CD4-positive, alpha-beta T cell (primary cell): ENCODE measurements at regions not wholly inside any gene's neighbourhood (a gene's known extent, or its start where the extent isn't known, plus 50 kb on each side); places are given as distances from the start of the nearest gene placed in this dataset.

Experiments
- ATAC-seq: fragments of 200-7000 bp; cut with Tn5 transposase; one replicate; pipeline ENCODE4 v1.10.0; 2022; ENCODE audit warnings: mild to moderate bottlenecking; ENCODE audit not compliant: poor library complexity
- CTCF ChIA-PET: fragments of 350-600 bp; sonication (Branson Sonifier 250); formaldehyde crosslinking; loops from one replicate; lab custom pipeline; 2021; ENCODE audit warnings: antibody characterized with exemption, inconsistent platforms; lab: Charles Lee
- POLR2A ChIA-PET: fragments of 350-600 bp; sonication (Branson Sonifier 250); formaldehyde crosslinking; loops from one replicate; lab custom pipeline; 2021; ENCODE audit warnings: antibody characterized with exemption, inconsistent platforms; lab: Charles Lee
- DNase-seq, 14 experiments: peaks; one replicate each; pipeline ENCODE4 v3.0.0-alpha.2; 2013 to 2020; ENCODE audit warnings: mixed read lengths in 2 of 14
- H3K27ac ChIP-seq, 2 donors: one replicate each; pipeline versions ENCODE4 v1.5.1 to v1.7.0; 2013; ENCODE audit warnings: low read length in 2 of 2, low read depth in 1 of 2, mild to moderate bottlenecking in 1 of 2
- H3K27me3 ChIP-seq, 2 experiments: 1 replicate in 1 of 2; 2 replicates in 1 of 2; pipeline versions ENCODE4 v1.6.1 to v1.7.0; 2013; ENCODE audit warnings: low read length in 2 of 2, control low read depth in 1 of 2, mild to moderate bottlenecking in 1 of 2, moderate library complexity in 1 of 2; ENCODE audit not compliant: insufficient read depth in 2 of 2, control insufficient read depth in 1 of 2
- H3K36me3 ChIP-seq: one replicate; pipeline ENCODE4 v1.6.1; 2013; ENCODE audit warnings: low read length, control low read depth; ENCODE audit not compliant: insufficient read depth
- H3K4me1 ChIP-seq: one replicate; pipeline ENCODE4 v1.6.1; 2013; ENCODE audit warnings: low read length, control low read depth; ENCODE audit not compliant: insufficient read depth
- H3K4me3 ChIP-seq: one replicate; pipeline ENCODE4 v1.5.1; 2013; ENCODE audit warnings: mild to moderate bottlenecking, low read length, moderate library complexity
- H3K9me3 ChIP-seq, 2 experiments: 1 replicate in 1 of 2; 2 replicates in 1 of 2; pipeline versions ENCODE4 v1.6.1 to v1.7.0; 2013; ENCODE audit warnings: low read length in 2 of 2, mild to moderate bottlenecking in 2 of 2, control low read depth in 1 of 2, moderate library complexity in 1 of 2; ENCODE audit not compliant: control insufficient read depth in 1 of 2, insufficient read depth in 1 of 2
- H3K27ac Mint-ChIP-seq: one replicate; pipeline ENCODE4 v1.8.0; 2020; ENCODE audit warnings: mixed read lengths
- H3K27me3 Mint-ChIP-seq: one replicate; pipeline ENCODE4 v1.8.0; 2021; ENCODE audit warnings: mixed read lengths
- H3K36me3 Mint-ChIP-seq: one replicate; pipeline ENCODE4 v1.8.0; 2021; ENCODE audit warnings: low read depth, mixed read lengths
- H3K4me1 Mint-ChIP-seq: one replicate; pipeline ENCODE4 v1.8.0; 2021; ENCODE audit warnings: low read depth, mixed read lengths
- H3K4me3 Mint-ChIP-seq: one replicate; pipeline ENCODE4 v1.8.0; 2020; ENCODE audit warnings: mild to moderate bottlenecking, mixed read lengths
- H3K9me3 Mint-ChIP-seq: one replicate; pipeline ENCODE4 v1.8.0; 2020; ENCODE audit warnings: mixed read lengths
- CTCF ChIP-seq: fragments of 200-600 bp; IDR thresholded peaks from one replicate; pipeline ENCODE4 v1.8.0; 2022; ENCODE audit warnings: antibody characterized with exemption, mild to moderate bottlenecking
- intact Hi-C, 2 experiments: fragments of 100-400 bp; cut with DNase I in 1 of 2; cut with micrococcal nuclease in 1 of 2; formaldehyde crosslinking; loops; one replicate each; pipeline versions ENCODE4 v1.15.1 to v1.9.0; 2023 to 2025; cut with DNase I, micrococcal nuclease

GRCh38 chr1:184889902-184890301 lies 84.4 kb downstream of the NIBAN1 start:
- Mint-ChIP-seq H3K27me3 (no peaks in the 10 kb centered on the region), H3K4me1 (peaks cover 25% of the 10 kb centered on the region), H3K9me3 (no peaks in the 10 kb centered on the region), H3K27ac (peak overlapping the region; percentile 86), H3K4me3 (no peak overlapping the region), H3K36me3 (no peaks in the 10 kb centered on the region)
- ChIA-PET CTCF (no interaction called here), POLR2A (no interaction called here)
- H3K4me1 ChIP-seq, result peaks cover 23% of the 10 kb centered on the region
- no peaks in the 10 kb centered on the region for H3K9me3 ChIP-seq
- DNase-seq (no peak), ATAC-seq (no peak)
- TF ChIP-seq CTCF, result no peak
- intact Hi-C loops, result loop anchor here (2.0 to 5.0 kb wide), 4 partner anchors 23 to 87 kb away; partner anchors contain the start of gene NIBAN1 (in 1 of the 2)
- no peak overlapping the region for H3K4me3 ChIP-seq
- H3K27ac ChIP-seq, result peak overlapping the region in 1 of 2 donors; percentile 78
- no peaks in the 10 kb centered on the region for H3K27me3 ChIP-seq
- peaks cover 13% of the 10 kb centered on the region for H3K36me3 ChIP-seq

- H3K4me3 Mint-ChIP-seq, result no peak overlapping the region
- ChIA-PET POLR2A (no interaction called here), CTCF (no interaction called here)
- no peaks in the 10 kb centered on the region for H3K27me3 ChIP-seq
- no peaks in the 10 kb centered on the region for H3K27me3 Mint-ChIP-seq
- no peak for TF ChIP-seq CTCF
- H3K4me1 ChIP-seq, result peaks cover 23% of the 10 kb centered on the region
- no peak overlapping the region for H3K4me3 ChIP-seq
- no peak overlapping the region for H3K27ac Mint-ChIP-seq
- H3K36me3 ChIP-seq, result peaks cover 13% of the 10 kb centered on the region
- peaks cover 25% of the 10 kb centered on the region for H3K4me1 Mint-ChIP-seq
- H3K9me3 ChIP-seq, result no peaks in the 10 kb centered on the region
- DNase-seq (no peak), ATAC-seq (no peak)
- intact Hi-C loops, result no loop called here
- H3K36me3 Mint-ChIP-seq, result no peaks in the 10 kb centered on the region
- no peaks in the 10 kb centered on the region for H3K9me3 Mint-ChIP-seq
- no peak overlapping the region for H3K27ac ChIP-seq
Measured at GRCh38 chr1:184889166-184889565, 85.1 kb downstream of the NIBAN1 start.

GRCh38 chr1:184888505-184888904 lies 85.8 kb downstream of the NIBAN1 start:
- H3K27me3 Mint-ChIP-seq, result no peaks in the 10 kb centered on the region

More at GRCh38 chr1:184888505-184888904, 85.8 kb downstream of the NIBAN1 start:
- CTCF ChIA-PET, result no interaction called here
- POLR2A ChIA-PET, result no interaction called here
- H3K4me1 Mint-ChIP-seq, result peaks cover 25% of the 10 kb centered on the region
- Histone ChIP-seq H3K4me3 (no peak overlapping the region), H3K27me3 (no peaks in the 10 kb centered on the region), H3K36me3 (peaks cover 14% of the 10 kb centered on the region), H3K9me3 (no peaks in the 10 kb centered on the region), H3K4me1 (peaks cover 24% of the 10 kb centered on the region), H3K27ac (no peak overlapping the region)
- intact Hi-C loops, result no loop called here
- no peak for ATAC-seq
- H3K27ac Mint-ChIP-seq, result no peak overlapping the region
- no peak overlapping the region for H3K4me3 Mint-ChIP-seq
- H3K36me3 Mint-ChIP-seq, result no peaks in the 10 kb centered on the region
- TF ChIP-seq CTCF, result no peak
- DNase-seq, result no peak
- H3K9me3 Mint-ChIP-seq, result no peaks in the 10 kb centered on the region
